ENCODE measurements at regions not wholly inside any gene's neighbourhood (a gene's known extent, or its start where the extent isn't known, plus 50 kb on each side); places are given as distances from the start of the nearest gene placed in this dataset.

GRCh38 chr2:194730266-194730665 lies 926.8 kb upstream of the SLC39A10 start:
- Histone ChIP-seq H3K4me1 (ENCODE audit: control insufficient read depth in 1 of 2, insufficient read depth in 2 of 2, low read length in 2 of 2) (no peaks in the 10 kb centered on the region), H3K27ac (ENCODE audit: low read depth, low read length) (no peak overlapping the region), H3K4me2 (ENCODE audit: low read length) (no peak overlapping the region), H3K27me3 (ENCODE audit: insufficient read depth, low read length) (no peaks in the 10 kb centered on the region), H4K20me1 (ENCODE audit: insufficient read depth) (no peaks in the 10 kb centered on the region), H3K9me2 (ENCODE audit: insufficient read depth) (no peaks in the 10 kb centered on the region), H3K4me3 (replicated peaks in 1 of 2; ENCODE audit: low read depth in 1 of 2, low read length in 2 of 2) (no peak overlapping the region), H3K9me3 (ENCODE audit: control insufficient read depth in 1 of 2, insufficient read depth in 1 of 2, low read depth in 1 of 2, low read length in 2 of 2) (no peaks in the 10 kb centered on the region), H2AFZ (ENCODE audit: low read depth, low read length, poor library complexity, severe bottlenecking) (peak overlapping the region; percentile 9), H3K79me2 (ENCODE audit: insufficient read depth, low read length) (no peaks in the 10 kb centered on the region), H3K9ac (ENCODE audit: low read length) (no peak overlapping the region), H3K36me3 (ENCODE audit: control insufficient read depth in 1 of 2, insufficient read depth in 2 of 2, low read length in 2 of 2) (no peaks in the 10 kb centered on the region)
- DNase-seq (ENCODE audit: low read depth, low spot score) (no peak), ATAC-seq (no peak)
- no peak for TF ChIP-seq TCF7L2 (IDR thresholded peaks at IDR 0.05; ENCODE audit: borderline replicate concordance, extremely low read depth, insufficient read depth, insufficient read length)
- intact Hi-C loops (cut with micrococcal nuclease), result no loop called here
- CTCF ChIA-PET, result no interaction called here
- no TSS peak for BruUV-seq (replicated peaks)
- RAD21 ChIA-PET (ENCODE audit: low non-redundant PET in 1 of 2, low total read pairs in 2 of 2, uncharacterized antibody in 2 of 2, unreplicated experiment in 2 of 2), result no interaction called here
- POLR2A ChIA-PET, result no interaction called here

- Histone ChIP-seq H3K27ac (ENCODE audit: low read depth, low read length) (no peak overlapping the region), H3K79me2 (ENCODE audit: insufficient read depth, low read length) (no peaks in the 10 kb centered on the region), H3K9ac (ENCODE audit: low read length) (no peak overlapping the region), H3K9me2 (ENCODE audit: insufficient read depth) (no peaks in the 10 kb centered on the region), H3K4me1 (ENCODE audit: control insufficient read depth in 1 of 2, insufficient read depth in 2 of 2, low read length in 2 of 2) (no peaks in the 10 kb centered on the region), H2AFZ (ENCODE audit: low read depth, low read length, poor library complexity, severe bottlenecking) (no peak overlapping the region), H4K20me1 (ENCODE audit: insufficient read depth) (no peaks in the 10 kb centered on the region), H3K36me3 (ENCODE audit: control insufficient read depth in 1 of 2, insufficient read depth in 2 of 2, low read length in 2 of 2) (no peaks in the 10 kb centered on the region), H3K4me3 (replicated peaks in 1 of 2; ENCODE audit: low read depth in 1 of 2, low read length in 2 of 2) (no peak overlapping the region), H3K4me2 (ENCODE audit: low read length) (no peak overlapping the region), H3K27me3 (ENCODE audit: insufficient read depth, low read length) (no peaks in the 10 kb centered on the region), H3K9me3 (ENCODE audit: control insufficient read depth in 1 of 2, insufficient read depth in 1 of 2, low read depth in 1 of 2, low read length in 2 of 2) (no peaks in the 10 kb centered on the region)
- no peak for DNase-seq (ENCODE audit: low read depth, low spot score)
- no peak for TF ChIP-seq CEBPB (IDR thresholded peaks at IDR 0.05; ENCODE audit: low read depth)
- TF ChIP-seq ZBTB33 (IDR thresholded peaks at IDR 0.05; ENCODE audit: extremely low read depth, insufficient replicate concordance, low read length), result no peak
- TF ChIP-seq SP1 (IDR thresholded peaks at IDR 0.05; ENCODE audit: low read depth), result no peak
- no peak for TF ChIP-seq EGR1 (IDR thresholded peaks at IDR 0.05; ENCODE audit: low read depth)
- TF ChIP-seq FOSL1 (IDR thresholded peaks at IDR 0.05; ENCODE audit: low read depth), result no peak
- no peak for TF ChIP-seq SIN3A (IDR thresholded peaks at IDR 0.05; ENCODE audit: low read depth)
- no peak for TF ChIP-seq EZH2 (IDR thresholded peaks at IDR 0.05)
- no peak for TF ChIP-seq RAD21 (IDR thresholded peaks at IDR 0.05; ENCODE audit: low read depth)
- TF ChIP-seq MAX (IDR thresholded peaks at IDR 0.05), result no peak
- no peak for TF ChIP-seq SRF (IDR thresholded peaks at IDR 0.05; ENCODE audit: low read depth)
- TF ChIP-seq JUND (IDR thresholded peaks at IDR 0.05), result no peak
- no peak for ATAC-seq
- ChIA-PET POLR2A (no interaction called here), RAD21 (ENCODE audit: low non-redundant PET in 1 of 2, low total read pairs in 2 of 2, uncharacterized antibody in 2 of 2, unreplicated experiment in 2 of 2) (no interaction called here), CTCF (no interaction called here)
- BruUV-seq (replicated peaks), result no TSS peak
- intact Hi-C loops (cut with micrococcal nuclease), result no loop called here
Observed at GRCh38 chr2:194725169-194725568, 931.9 kb upstream of the SLC39A10 start.

All from HCT116 (cell line).